Loucy (cell line): ENCODE measurements at regions not wholly inside any gene's neighbourhood (a gene's known extent, or its start where the extent isn't known, plus 50 kb on each side); places are given as distances from the start of the nearest gene placed in this dataset.

Experiments used
- H2AFZ ChIP-seq: fragments of 200-600 bp; sonication (generic); 2 replicates; pipeline ENCODE4 v1.6.0; 2016; ENCODE audit warnings: antibody characterized with exemption, mild to moderate bottlenecking, low read length, moderate library complexity
- H3F3A ChIP-seq: fragments of 200-600 bp; 2 replicates; pipeline ENCODE4 v1.6.0; 2016; ENCODE audit warnings: antibody characterized with exemption, low read depth, mild to moderate bottlenecking
- H3K27me3 ChIP-seq: fragments of 200-600 bp; sonication (generic); 2 replicates; pipeline ENCODE4 v1.6.1; 2014; ENCODE audit warnings: low read length, mild to moderate bottlenecking; ENCODE audit not compliant: insufficient read depth, poor library complexity, severe bottlenecking
- H3K36me3 ChIP-seq: fragments of 200-600 bp; sonication (generic); 2 replicates; pipeline ENCODE4 v1.6.1; 2016; ENCODE audit warnings: low read length; ENCODE audit not compliant: insufficient read depth
- H3K4me1 ChIP-seq: fragments of 200-600 bp; sonication (generic); 2 replicates; pipeline ENCODE4 v1.5.1; 2014; ENCODE audit warnings: low read length, mild to moderate bottlenecking; ENCODE audit not compliant: insufficient read depth, poor library complexity, severe bottlenecking
- H3K4me2 ChIP-seq: fragments of 200-600 bp; sonication (generic); 2 replicates; pipeline ENCODE4 v1.6.0; 2014; ENCODE audit warnings: antibody characterized with exemption, low read length, low read depth, mild to moderate bottlenecking; ENCODE audit not compliant: poor library complexity, severe bottlenecking
- H3K4me3 ChIP-seq: fragments of 200-600 bp; sonication (generic); 2 replicates; pipeline ENCODE4 v1.5.1; 2014; ENCODE audit warnings: low read length, mild to moderate bottlenecking, mixed read lengths; ENCODE audit not compliant: poor library complexity, severe bottlenecking
- H3K79me2 ChIP-seq: fragments of 200-600 bp; sonication (generic); 2 replicates; pipeline ENCODE4 v1.6.1; 2014; ENCODE audit warnings: low read length; ENCODE audit not compliant: insufficient read depth
- H3K9ac ChIP-seq: fragments of 200-600 bp; sonication (generic); 2 replicates; pipeline ENCODE4 v1.6.0; 2014; ENCODE audit warnings: mild to moderate bottlenecking, low read depth, low read length, moderate library complexity; ENCODE audit not compliant: poor library complexity, severe bottlenecking
- H3K9me2 ChIP-seq: fragments of 200-600 bp; sonication (generic); replicated peaks from 2 replicates; pipeline ENCODE4 v1.6.1; 2016; ENCODE audit warnings: low read depth, low read length, mixed read lengths
- H3K9me3 ChIP-seq: fragments of 200-600 bp; sonication (generic); 2 replicates; pipeline ENCODE4 v1.6.1; 2014; ENCODE audit warnings: mild to moderate bottlenecking, antibody characterized with exemption, low read length, low read depth; ENCODE audit not compliant: insufficient read depth
- H4K20me1 ChIP-seq: fragments of 200-600 bp; sonication (generic); 2 replicates; pipeline ENCODE4 v1.6.0; 2014; ENCODE audit warnings: antibody characterized with exemption, low read length, mild to moderate bottlenecking; ENCODE audit not compliant: insufficient read depth, poor library complexity, severe bottlenecking
- EZH2phosphoT487 ChIP-seq: fragments of 200-600 bp; IDR thresholded peaks from 2 replicates; pipeline ENCODE4 v1.6.1; 2018; ENCODE audit warnings: antibody characterized with exemption, mild to moderate bottlenecking, moderate library complexity, borderline replicate concordance
- TF ChIP-seq, protein P1 (sequence below): fragments of 200-600 bp; sonication (generic); conservative IDR thresholded peaks from 2 replicates; pipeline ENCODE4 v1.5.1; 2014; ENCODE audit warnings: mild to moderate bottlenecking, antibody characterized with exemption, low read length

DNA sequence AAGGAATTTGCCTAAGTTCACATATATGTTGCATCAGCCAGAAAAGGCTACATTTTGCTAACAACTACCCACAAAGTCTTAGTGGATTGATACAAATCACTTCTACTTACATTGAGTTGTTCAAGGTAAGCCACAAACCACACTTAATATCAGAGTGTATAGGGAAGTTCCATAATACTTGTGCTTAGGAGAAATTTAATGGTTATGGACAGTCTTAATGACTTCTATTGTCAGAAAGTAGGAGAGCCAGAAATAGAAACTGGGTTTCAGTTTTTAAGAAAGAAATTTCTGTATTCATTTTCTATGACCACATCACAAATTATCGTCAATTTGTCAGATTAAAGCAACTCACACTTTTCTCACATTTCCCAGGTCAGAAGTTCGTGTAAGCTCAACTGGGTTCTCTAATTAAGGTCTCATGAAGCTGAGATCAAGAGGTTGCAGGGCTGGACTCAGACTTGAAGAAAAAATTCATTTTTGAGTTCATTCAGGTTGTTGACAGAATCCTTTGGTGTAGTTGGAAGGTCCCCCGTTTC, 695.7 kb downstream of the CDH11 start:
- Histone ChIP-seq H3K9ac (no peak overlapping the region), H2AFZ (no peak overlapping the region), H3F3A (no peaks in the 10 kb centered on the region), H3K27me3 (no peaks in the 10 kb centered on the region), H3K4me1 (no peaks in the 10 kb centered on the region), H3K4me3 (no peak overlapping the region), H3K9me2 (no peaks in the 10 kb centered on the region), H4K20me1 (no peaks in the 10 kb centered on the region), H3K36me3 (no peaks in the 10 kb centered on the region), H3K79me2 (no peaks in the 10 kb centered on the region), H3K4me2 (no peak overlapping the region), H3K9me3 (no peaks in the 10 kb centered on the region)
- TF ChIP-seq, protein P1, sequence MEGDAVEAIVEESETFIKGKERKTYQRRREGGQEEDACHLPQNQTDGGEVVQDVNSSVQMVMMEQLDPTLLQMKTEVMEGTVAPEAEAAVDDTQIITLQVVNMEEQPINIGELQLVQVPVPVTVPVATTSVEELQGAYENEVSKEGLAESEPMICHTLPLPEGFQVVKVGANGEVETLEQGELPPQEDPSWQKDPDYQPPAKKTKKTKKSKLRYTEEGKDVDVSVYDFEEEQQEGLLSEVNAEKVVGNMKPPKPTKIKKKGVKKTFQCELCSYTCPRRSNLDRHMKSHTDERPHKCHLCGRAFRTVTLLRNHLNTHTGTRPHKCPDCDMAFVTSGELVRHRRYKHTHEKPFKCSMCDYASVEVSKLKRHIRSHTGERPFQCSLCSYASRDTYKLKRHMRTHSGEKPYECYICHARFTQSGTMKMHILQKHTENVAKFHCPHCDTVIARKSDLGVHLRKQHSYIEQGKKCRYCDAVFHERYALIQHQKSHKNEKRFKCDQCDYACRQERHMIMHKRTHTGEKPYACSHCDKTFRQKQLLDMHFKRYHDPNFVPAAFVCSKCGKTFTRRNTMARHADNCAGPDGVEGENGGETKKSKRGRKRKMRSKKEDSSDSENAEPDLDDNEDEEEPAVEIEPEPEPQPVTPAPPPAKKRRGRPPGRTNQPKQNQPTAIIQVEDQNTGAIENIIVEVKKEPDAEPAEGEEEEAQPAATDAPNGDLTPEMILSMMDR, result no peak
- TF ChIP-seq EZH2phosphoT487, result no peak

DNA sequence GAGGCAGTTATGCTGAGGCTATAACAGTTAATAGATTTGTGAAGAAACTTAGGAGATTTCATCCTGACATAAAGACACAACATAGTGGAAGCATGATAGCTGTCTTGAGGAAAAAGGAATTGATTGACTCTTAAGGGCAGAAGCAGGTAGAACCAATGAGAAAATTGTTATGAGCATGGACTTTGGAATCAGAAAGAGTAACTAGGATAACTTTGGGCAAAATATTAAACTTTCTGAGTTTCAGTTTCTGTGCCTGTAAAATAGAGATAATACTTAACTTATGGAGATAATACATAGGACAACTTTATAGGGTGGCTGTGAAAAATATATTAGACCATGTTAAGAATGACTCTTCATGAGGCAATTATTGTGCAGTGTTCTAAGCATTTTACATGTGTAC, 696.5 kb downstream of the CDH11 start:
- TF ChIP-seq EZH2phosphoT487, result no peak
- TF ChIP-seq, protein P1, result no peak
- Histone ChIP-seq H3K36me3 (no peaks in the 10 kb centered on the region), H3K79me2 (no peaks in the 10 kb centered on the region), H3K9me3 (no peaks in the 10 kb centered on the region), H3F3A (no peaks in the 10 kb centered on the region), H3K4me2 (no peak overlapping the region), H3K4me3 (no peak overlapping the region), H3K9me2 (no peaks in the 10 kb centered on the region), H3K27me3 (no peaks in the 10 kb centered on the region), H3K9ac (no peak overlapping the region), H2AFZ (no peak overlapping the region), H4K20me1 (no peaks in the 10 kb centered on the region), H3K4me1 (no peaks in the 10 kb centered on the region)

DNA sequence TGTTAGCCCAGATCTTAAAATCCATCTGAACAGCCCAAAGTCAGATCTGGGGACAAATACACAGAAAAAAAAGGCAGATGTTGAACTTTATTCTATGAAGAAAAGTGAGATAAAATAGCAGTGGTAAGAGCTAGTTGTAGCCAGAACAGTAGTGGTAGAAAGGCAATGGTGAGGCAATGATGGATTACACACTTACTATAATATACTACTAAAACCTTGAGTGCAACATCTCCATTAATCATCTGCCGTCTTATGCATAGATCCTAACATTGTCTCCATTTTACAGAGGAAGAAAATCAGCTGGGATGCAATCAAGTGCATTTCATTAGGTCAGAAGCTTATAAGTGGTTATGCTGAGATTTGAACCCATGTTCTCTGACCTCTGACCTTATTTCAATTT, 699.6 kb downstream of the CDH11 start:
- no peaks in the 10 kb centered on the region for H3K27me3 ChIP-seq
- H3K36me3 ChIP-seq, result no peaks in the 10 kb centered on the region
- H3F3A ChIP-seq, result no peaks in the 10 kb centered on the region
- TF ChIP-seq, protein P1, result no peak
- H3K79me2 ChIP-seq, result no peaks in the 10 kb centered on the region
- no peaks in the 10 kb centered on the region for H4K20me1 ChIP-seq
- no peak overlapping the region for H3K9ac ChIP-seq
- H2AFZ ChIP-seq, result no peak overlapping the region
- no peaks in the 10 kb centered on the region for H3K4me1 ChIP-seq
- no peaks in the 10 kb centered on the region for H3K9me2 ChIP-seq
- no peaks in the 10 kb centered on the region for H3K9me3 ChIP-seq
- no peak overlapping the region for H3K4me3 ChIP-seq
- no peak overlapping the region for H3K4me2 ChIP-seq
